NCI-H2107 treated with DMSO at 0.1 percent for 48 hours (cell line): ENCODE measurements at regions not wholly inside any gene's neighbourhood (a gene's known extent, or its start where the extent isn't known, plus 50 kb on each side); places are given as distances from the start of the nearest gene placed in this dataset.

Experiments used
- DNase-seq: peaks from one replicate; lab custom pipeline; 2025; ENCODE audit not compliant: unreplicated experiment; lab: John Stamatoyannopoulos, UW

- DNase-seq, result no peak
Observed at GRCh38 chr10:31143331-31143935, 111.8 kb upstream of the ZNF438 start.

GRCh38 chr10:31145986-31146385 lies 114.3 kb upstream of the ZNF438 start:
- DNase-seq, result no peak

DNA sequence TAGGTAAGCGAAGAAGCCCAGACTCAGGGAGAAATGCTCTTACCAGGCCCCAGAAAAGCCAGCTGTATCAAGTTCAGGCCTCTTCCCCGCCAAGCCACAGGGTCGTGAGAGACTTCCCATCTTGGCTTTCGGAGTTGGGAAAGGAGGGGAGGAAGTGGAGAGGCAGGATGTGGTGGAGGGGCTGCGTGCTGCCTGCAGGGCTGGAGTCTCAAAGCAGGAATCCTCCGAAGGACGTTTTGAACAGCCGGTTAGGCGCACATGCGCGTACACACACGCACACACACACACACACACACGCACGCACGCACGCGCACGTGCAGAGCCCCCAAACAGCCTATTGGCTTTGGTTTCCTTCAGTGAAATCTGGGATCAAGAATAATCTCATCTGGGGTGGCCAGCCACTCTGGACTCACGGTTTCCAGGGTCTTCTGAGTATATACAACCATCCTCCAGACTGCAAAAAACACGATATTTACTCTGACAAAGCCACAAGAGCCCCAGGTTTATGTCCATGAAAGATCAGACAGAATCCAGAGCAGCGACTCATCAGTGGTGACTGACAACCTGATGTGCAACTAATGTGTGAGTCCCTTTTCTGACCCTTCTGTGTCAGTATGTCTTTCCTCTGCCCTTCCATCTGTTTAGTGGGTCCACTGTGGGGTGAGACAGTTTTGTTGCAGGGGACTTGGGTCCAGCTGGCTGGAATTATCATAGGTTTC lies 115.0 kb upstream of the ZNF438 start:
- DNase-seq, result no peak

- no peak for DNase-seq
Observed at GRCh38 chr10:31147210-31147608, 115.5 kb upstream of the ZNF438 start.

GRCh38 chr10:31148951-31149350 lies 117.3 kb upstream of the ZNF438 start:
- no peak for DNase-seq

- no peak for DNase-seq
Observed at GRCh38 chr10:31149835-31150512, 118.3 kb upstream of the ZNF438 start.

DNA sequence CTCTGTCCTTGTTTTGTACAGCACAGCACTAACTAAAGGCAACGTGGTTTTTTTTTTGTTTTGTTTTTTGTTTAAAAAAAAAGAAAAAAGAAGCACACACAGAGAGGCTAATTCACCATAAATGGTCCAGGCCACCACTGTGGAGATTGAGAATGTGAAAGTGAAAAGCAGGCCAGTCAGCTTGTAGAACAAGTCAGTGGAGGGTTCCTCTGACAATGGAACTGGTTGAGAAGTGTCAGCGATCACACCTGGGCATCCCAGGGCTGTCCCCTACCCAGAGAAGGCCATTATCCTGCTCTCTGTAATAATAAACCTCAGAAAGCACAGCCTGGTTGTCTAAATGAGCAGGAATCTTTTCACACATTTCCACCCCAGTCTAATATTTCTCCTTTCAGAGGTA lies 119.6 kb upstream of the ZNF438 start:
- DNase-seq, result no peak

GRCh38 chr10:31152421-31153135 lies 120.9 kb upstream of the ZNF438 start:
- no peak for DNase-seq

- no peak for DNase-seq
Observed at GRCh38 chr10:31153161-31153560, 121.5 kb upstream of the ZNF438 start.

DNA sequence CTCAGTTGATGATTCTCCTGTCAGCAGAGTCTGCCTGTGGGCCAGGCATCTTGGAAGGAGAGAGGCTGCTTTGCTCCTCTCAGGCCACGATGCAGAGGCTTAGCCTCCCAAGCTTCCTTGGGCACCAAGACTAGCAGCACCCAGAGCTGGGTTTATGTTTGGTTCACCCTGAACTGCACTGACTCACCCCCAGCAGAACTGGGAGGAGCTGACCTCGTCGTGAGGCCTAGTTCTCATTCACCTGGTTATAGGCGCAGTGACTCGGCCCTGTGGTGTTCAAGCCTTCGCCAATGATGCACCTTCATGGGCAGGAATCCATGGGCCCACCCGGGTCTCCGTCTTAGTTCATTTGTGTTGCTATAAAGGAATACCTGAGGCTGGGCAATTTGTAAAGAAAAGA lies 122.0 kb upstream of the ZNF438 start:
- DNase-seq, result no peak

DNA sequence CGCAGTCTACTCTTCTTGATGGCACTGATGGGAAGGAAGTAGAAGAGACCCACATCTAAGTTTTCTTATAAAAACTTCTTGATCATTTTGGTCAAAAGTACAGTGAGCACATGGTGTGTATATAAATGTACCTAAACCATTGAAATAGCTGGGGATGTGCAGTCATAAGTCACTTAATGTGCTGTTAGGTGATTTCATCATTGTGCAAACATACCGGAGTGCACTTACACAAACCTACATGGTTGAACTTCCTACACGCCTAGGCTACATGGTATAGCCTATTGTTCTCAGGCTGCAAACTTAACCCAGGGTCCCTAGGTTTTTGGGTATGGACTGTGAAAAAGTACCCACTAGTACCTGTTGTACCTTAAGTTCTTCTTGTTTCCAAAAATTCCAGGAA lies 123.3 kb upstream of the ZNF438 start:
- no peak for DNase-seq

GRCh38 chr10:31157123-31158010 lies 125.7 kb upstream of the ZNF438 start:
- DNase-seq, result no peak

GRCh38 chr10:31158011-31158658 lies 126.5 kb upstream of the ZNF438 start:
- no peak for DNase-seq

DNA sequence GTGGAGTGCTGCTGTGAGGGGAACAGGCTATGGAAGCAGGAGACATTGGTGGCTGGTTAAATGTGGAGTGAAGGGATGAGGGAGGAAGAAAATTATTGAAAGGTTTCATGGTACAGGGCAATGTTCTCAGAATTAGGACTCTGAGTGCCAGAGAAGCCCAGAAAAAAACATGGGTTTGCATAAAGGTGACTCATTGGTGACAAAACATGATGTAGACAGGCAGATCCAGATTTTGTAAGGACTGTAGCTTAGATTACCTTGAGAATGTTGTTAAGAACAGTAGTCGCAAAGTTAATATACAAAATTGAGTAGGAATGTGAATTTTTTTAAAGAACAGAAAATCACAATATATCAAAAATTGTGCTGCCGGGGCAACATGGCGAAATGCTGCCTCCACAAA lies 134.9 kb upstream of the ZNF438 start:
- DNase-seq, result no peak

GRCh38 chr10:31170636-31171035 lies 139.0 kb upstream of the ZNF438 start:
- no peak for DNase-seq

GRCh38 chr10:31171402-31172083 lies 139.9 kb upstream of the ZNF438 start:
- DNase-seq, result no peak

DNA sequence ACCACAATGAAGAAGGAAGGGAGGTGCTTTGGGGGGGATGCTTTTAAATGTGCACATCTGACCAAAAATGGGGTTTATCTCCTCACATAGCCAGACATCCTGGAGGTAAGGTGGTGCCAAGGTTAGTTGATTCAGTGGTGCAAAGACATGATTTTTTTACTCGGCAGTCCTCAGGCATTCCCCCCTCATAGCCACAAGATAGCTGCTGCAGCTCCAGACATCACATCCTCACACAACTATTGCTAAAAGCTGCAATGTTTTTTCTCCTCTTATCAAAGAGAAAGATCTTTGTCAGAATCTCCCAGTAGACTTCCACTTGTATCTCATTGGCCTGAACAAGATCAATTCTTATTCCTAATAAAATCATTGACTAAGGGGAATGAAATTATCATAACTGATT lies 141.3 kb upstream of the ZNF438 start:
- DNase-seq, result no peak

- no peak for DNase-seq
Observed at GRCh38 chr10:31173752-31174151, 142.1 kb upstream of the ZNF438 start.

DNA sequence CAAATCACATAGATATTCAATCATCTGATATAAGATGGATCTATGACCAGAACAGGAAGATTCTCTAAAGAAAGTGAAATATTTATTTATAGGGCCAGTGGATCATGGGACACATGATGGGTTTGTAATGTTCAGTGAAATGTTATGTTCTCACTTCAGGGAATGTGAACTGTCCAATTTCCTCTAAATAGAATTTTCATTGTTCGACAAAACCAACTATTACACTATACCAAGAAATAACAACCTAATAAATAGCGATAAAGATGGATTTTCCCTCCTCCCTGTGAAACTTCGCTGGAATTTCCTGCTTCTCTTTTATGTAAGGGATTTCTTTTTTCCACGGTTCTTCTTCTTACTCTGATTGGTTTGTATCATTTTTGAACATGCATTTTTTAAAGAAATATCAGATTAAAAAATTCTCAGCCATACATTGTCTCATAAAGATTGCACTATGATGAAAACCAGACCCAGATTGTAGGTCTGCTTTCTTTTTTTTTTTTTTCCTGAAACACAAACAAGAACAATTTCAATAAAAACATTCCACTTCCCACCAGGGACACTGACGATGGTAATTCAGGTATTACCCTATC lies 139.8 kb upstream of the ZEB1 start:
- no peak for DNase-seq
